IMR-90 (cell line): ENCODE measurements at regions not wholly inside any gene's neighbourhood (a gene's known extent, or its start where the extent isn't known, plus 50 kb on each side); places are given as distances from the start of the nearest gene placed in this dataset.
A peak's percentile ranks its signal among the peaks of the same experiment; 100 is the strongest.

Experiments used
- ATAC-seq: fragments of 200-7000 bp; cut with Tn5 transposase; 2 replicates; pipeline ENCODE4 v1.9.1; 2020; ENCODE audit warnings: low read depth, mild to moderate bottlenecking, moderate library complexity
- BruUV-seq: library from RNA; stranded (reverse); fragments of 400-500 nt; replicated peaks from 2 replicates; lab custom pipeline; 2021; lab: Mats Ljungman, UMichigan
- CTCF ChIA-PET: fragments of 300-600 bp; formaldehyde crosslinking; extraction: SDS; loops from one replicate; lab custom pipeline; 2021; ENCODE audit warnings: antibody characterized with exemption; lab: Yijun Ruan, JAX
- POLR2A ChIA-PET: fragments of 300-600 bp; sonication (Branson Sonifier 250); formaldehyde crosslinking; loops from one replicate; lab custom pipeline; 2022; ENCODE audit warnings: antibody characterized with exemption; ENCODE audit not compliant: unreplicated experiment; lab: Charles Lee
- DNase-seq: peaks from one replicate; pipeline ENCODE4 v3.0.0; 2013
- H2AFZ ChIP-seq: replicated peaks from 2 replicates; pipeline ENCODE3; 2013; ENCODE audit warnings: low read length, mild to moderate bottlenecking; ENCODE audit not compliant: poor library complexity
- H2AK5ac ChIP-seq: 2 replicates; pipeline ENCODE4 v1.6.1; 2013; ENCODE audit warnings: low read depth, low read length, inconsistent platforms
- H2AK9ac ChIP-seq: replicated peaks from 2 replicates; pipeline ENCODE3; 2013; ENCODE audit warnings: mild to moderate bottlenecking, low read depth, low read length, moderate library complexity; ENCODE audit not compliant: poor library complexity
- H2BK120ac ChIP-seq: 2 replicates; pipeline ENCODE4 v1.6.1; 2013; ENCODE audit warnings: low read depth, low read length, inconsistent platforms
- H2BK15ac ChIP-seq: 3 replicates; pipeline ENCODE4 v1.6.1; 2013; ENCODE audit warnings: low read depth, low read length, inconsistent platforms
- H2BK20ac ChIP-seq: 2 replicates; pipeline ENCODE4 v1.6.1; 2013; ENCODE audit warnings: low read depth, mild to moderate bottlenecking, inconsistent platforms, low read length, moderate library complexity
- H2BK5ac ChIP-seq: 2 replicates; pipeline ENCODE4 v1.6.1; 2013; ENCODE audit warnings: mild to moderate bottlenecking, low read depth, low read length, inconsistent platforms; ENCODE audit not compliant: poor library complexity, severe bottlenecking
- H3K14ac ChIP-seq: replicated peaks from 2 replicates; pipeline ENCODE4 v1.6.1; 2013; ENCODE audit warnings: low read depth, low read length, inconsistent platforms
- H3K18ac ChIP-seq: 2 replicates; pipeline ENCODE4 v1.6.1; 2013; ENCODE audit warnings: low read depth, low read length, control low read depth
- H3K23ac ChIP-seq: 2 replicates; pipeline ENCODE4 v1.6.1; 2013; ENCODE audit warnings: low read depth, low read length, inconsistent platforms
- H3K27ac ChIP-seq: 2 replicates; pipeline ENCODE4 v1.5.1; 2013; ENCODE audit warnings: mild to moderate bottlenecking, control low read depth, low read length; ENCODE audit not compliant: insufficient read depth
- H3K27me3 ChIP-seq: 2 replicates; pipeline ENCODE4 v1.6.1; 2013; ENCODE audit warnings: low read length; ENCODE audit not compliant: control insufficient read depth, insufficient read depth
- H3K36me3 ChIP-seq: 2 replicates; pipeline ENCODE4 v1.6.1; 2013; ENCODE audit warnings: low read length, mixed read lengths; ENCODE audit not compliant: control insufficient read depth, insufficient read depth
- H3K4ac ChIP-seq: 2 replicates; pipeline ENCODE4 v1.6.1; 2013; ENCODE audit warnings: low read depth, low read length, inconsistent platforms
- H3K4me1 ChIP-seq: 2 replicates; pipeline ENCODE4 v1.6.1; 2013; ENCODE audit warnings: low read length, mixed read lengths; ENCODE audit not compliant: control insufficient read depth, insufficient read depth
- H3K4me2 ChIP-seq: 2 replicates; pipeline ENCODE4 v1.6.1; 2013; ENCODE audit warnings: low read depth, mild to moderate bottlenecking, control low read depth, low read length, moderate library complexity
- H3K4me3 ChIP-seq: 2 replicates; pipeline ENCODE4 v1.5.1; 2013; ENCODE audit warnings: low read depth, mild to moderate bottlenecking, control low read depth, low read length, moderate library complexity; ENCODE audit not compliant: insufficient read depth
- H3K56ac ChIP-seq: 2 replicates; pipeline ENCODE4 v1.6.1; 2013; ENCODE audit warnings: low read length, inconsistent platforms; ENCODE audit not compliant: insufficient read depth; ENCODE audit errors: extremely low read depth
- H3K79me1 ChIP-seq, 2 experiments: 2 replicates each; pipeline ENCODE4 v1.6.1; 2013; ENCODE audit warnings: low read length in 2 of 2, inconsistent platforms in 1 of 2, low read depth in 1 of 2
- H3K9ac ChIP-seq: 2 replicates; pipeline ENCODE4 v1.6.1; 2013; ENCODE audit warnings: low read depth, low read length, control low read depth
- H3K9me1 ChIP-seq: 2 replicates; pipeline ENCODE4 v1.6.1; 2013; ENCODE audit warnings: low read length, inconsistent platforms; ENCODE audit not compliant: insufficient read depth
- H3K9me3 ChIP-seq: 2 replicates; pipeline ENCODE4 v1.6.1; 2013; ENCODE audit warnings: low read length; ENCODE audit not compliant: control insufficient read depth, insufficient read depth
- H4K20me1 ChIP-seq: 2 replicates; pipeline ENCODE4 v1.6.1; 2013; ENCODE audit warnings: low read length, inconsistent platforms; ENCODE audit not compliant: insufficient read depth
- H4K5ac ChIP-seq: 2 replicates; pipeline ENCODE4 v1.6.1; 2013; ENCODE audit warnings: mild to moderate bottlenecking, low read depth, low read length, control low read depth
- H4K8ac ChIP-seq, 2 experiments: 2 replicates each; pipeline ENCODE4 v1.6.1; 2013; ENCODE audit warnings: low read depth in 2 of 2, low read length in 2 of 2, control low read depth in 1 of 2, inconsistent platforms in 1 of 2
- H4K91ac ChIP-seq: 2 replicates; pipeline ENCODE4 v1.6.1; 2013; ENCODE audit warnings: low read depth, low read length, inconsistent platforms; ENCODE audit not compliant: insufficient read depth
- BHLHE40 ChIP-seq: fragments of 150-350 bp; IDR thresholded peaks from 2 replicates; pipeline ENCODE4 v1.6.1; 2016; ENCODE audit warnings: mild to moderate bottlenecking, low read depth, low read length
- CEBPB ChIP-seq: IDR thresholded peaks from 2 replicates; pipeline ENCODE4 v1.6.1; 2012; ENCODE audit warnings: low read depth, low read length, improper control_type of control experiment
- MAZ ChIP-seq: IDR thresholded peaks from 2 replicates; pipeline ENCODE4 v1.6.1; 2012; ENCODE audit warnings: low read depth, mild to moderate bottlenecking, low read length, improper control_type of control experiment, moderate library complexity, borderline replicate concordance
- NFE2L2 ChIP-seq: fragments of 150-350 bp; IDR thresholded peaks from 2 replicates; pipeline ENCODE4 v1.6.1; 2016; ENCODE audit warnings: low read depth, mild to moderate bottlenecking, low read length
- POLR2A ChIP-seq: IDR thresholded peaks from 2 replicates; pipeline ENCODE4 v1.6.1; 2012; ENCODE audit warnings: mild to moderate bottlenecking, low read depth, low read length
- RAD21 ChIP-seq: IDR thresholded peaks from 2 replicates; pipeline ENCODE4 v1.6.1; 2012; ENCODE audit warnings: low read length, improper control_type of control experiment
- RCOR1 ChIP-seq: IDR thresholded peaks from 2 replicates; pipeline ENCODE4 v1.6.1; 2012; ENCODE audit warnings: mild to moderate bottlenecking, low read length, improper control_type of control experiment; ENCODE audit not compliant: insufficient replicate concordance
- WGBS, 2 experiments: methylation state at CpG; one replicate each; pipeline versions ENCODE4 v1.1.5 to v1.1.7; 2013; ENCODE audit warnings: missing lambda C conversion rate in 2 of 2; ENCODE audit not compliant: insufficient read length in 1 of 2; ENCODE audit errors: extremely low coverage in 2 of 2; 5-methylcytosine and 5-hydroxymethylcytosine counted together
- dilution Hi-C: fragments of 300-500 bp; cut with HindIII; formaldehyde crosslinking; loops from one replicate; pipeline ENCODE4 v1.14.3; 2018; ENCODE audit warnings: low sequenced_read_pairs; ENCODE audit not compliant: unreplicated experiment
- in situ Hi-C: fragments of 300-500 bp; cut with MboI; formaldehyde crosslinking; loops from 3 replicates; pipeline ENCODE4 v1.14.3; 2019; ENCODE audit warnings: low sequenced_read_pairs, inconsistent platforms, mixed read lengths
- intact Hi-C: fragments of 100-400 bp; cut with micrococcal nuclease; formaldehyde crosslinking; loops from 2 replicates; pipeline ENCODE4 v1.10.0; 2022
- TF ChIP-seq, protein P1 (sequence below): conservative IDR thresholded peaks from 2 replicates; pipeline ENCODE4 v1.5.1; 2012; ENCODE audit warnings: mild to moderate bottlenecking, low read depth, low read length, improper control_type of control experiment

DNA sequence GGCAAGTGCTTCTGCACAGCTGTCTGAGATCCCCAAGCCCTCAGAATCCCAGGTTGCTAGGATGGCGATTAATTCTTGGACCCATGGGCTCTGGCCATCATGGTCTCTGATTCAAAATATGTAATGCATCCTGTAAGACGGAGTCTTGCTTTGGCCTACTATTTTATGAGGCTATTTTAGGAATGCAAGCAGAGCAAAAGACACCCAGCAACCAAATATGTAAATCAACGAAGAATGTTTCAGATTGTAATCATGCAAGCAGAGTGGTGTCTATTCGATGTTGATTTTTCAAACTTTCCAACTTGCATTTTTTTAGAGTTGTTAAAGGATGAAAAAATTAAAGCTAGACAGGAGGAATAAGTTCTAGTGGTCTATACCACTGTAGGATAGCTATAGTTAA is 154.8 kb downstream of the COL6A3 start:
- Histone ChIP-seq H2AK9ac (peak overlapping the region; percentile 80), H3K18ac (peak overlapping the region; percentile 92), H2BK15ac (peak overlapping the region; percentile 91; the same call in 2 of the 3 replicates), H2BK5ac (peak overlapping the region; percentile 95), H3K9me3 (no peaks in the 10 kb centered on the region), H3K4me2 (peak overlapping the region; percentile 20; the same call in 1 of the 2 replicates), H2BK120ac (peak overlapping the region; percentile 98), H3K56ac (peak overlapping the region; percentile 98), H4K5ac (peak overlapping the region; percentile 98), H3K27ac (peak overlapping the region; percentile 95), H3K36me3 (no peaks in the 10 kb centered on the region), H3K79me1 (peaks cover 20 to 35% of the 10 kb centered on the region in 2 experiments), H2AFZ (peak overlapping the region; percentile 9), H3K27me3 (no peaks in the 10 kb centered on the region), H2AK5ac (peak overlapping the region; percentile 91), H3K4ac (peak overlapping the region; percentile 100), H3K14ac (peak overlapping the region; percentile 97), H3K23ac (peak overlapping the region; percentile 85), H4K91ac (peak overlapping the region; percentile 99), H3K9ac (peak overlapping the region; percentile 54), H3K4me1 (peaks cover 42% of the 10 kb centered on the region), H3K9me1 (peaks cover 31% of the 10 kb centered on the region), H2BK20ac (peak overlapping the region; percentile 98), H4K20me1 (no peaks in the 10 kb centered on the region), H4K8ac (peak overlapping the region; percentile 89 to 94), H3K4me3 (no peak overlapping the region)
- intact Hi-C loops: loop anchor here (2.0 to 5.0 kb wide), 3 partner anchors 33 to 153 kb away; partner anchors contain the start of gene COL6A3
- WGBS, 2 experiments: no CpG with 5 or more reads among the region's 4 CpGs
- DNase-seq (peak; percentile 70), ATAC-seq (peak; percentile 49)
- dilution Hi-C loops: no loop called here
- POLR2A ChIA-PET: interaction anchor here (0.6 to 1.8 kb wide), 4 partner anchors 20 to 103 kb away, joined by 3 to 5 read pairs (median 4); no protein-coding TSS in a partner anchor
- CTCF ChIA-PET: interaction anchor here (0.6 to 1.2 kb wide), 3 partner anchors 22 to 175 kb away, joined by 3 read pairs; no protein-coding TSS in a partner anchor
- BruUV-seq: no TSS peak
- in situ Hi-C loops: no loop called here
- TF ChIP-seq RAD21 (no peak), MAZ (no peak), POLR2A (no peak), BHLHE40 (no peak), RCOR1 (no peak), CEBPB (no peak), NFE2L2 (no peak)
- TF ChIP-seq, protein P1, sequence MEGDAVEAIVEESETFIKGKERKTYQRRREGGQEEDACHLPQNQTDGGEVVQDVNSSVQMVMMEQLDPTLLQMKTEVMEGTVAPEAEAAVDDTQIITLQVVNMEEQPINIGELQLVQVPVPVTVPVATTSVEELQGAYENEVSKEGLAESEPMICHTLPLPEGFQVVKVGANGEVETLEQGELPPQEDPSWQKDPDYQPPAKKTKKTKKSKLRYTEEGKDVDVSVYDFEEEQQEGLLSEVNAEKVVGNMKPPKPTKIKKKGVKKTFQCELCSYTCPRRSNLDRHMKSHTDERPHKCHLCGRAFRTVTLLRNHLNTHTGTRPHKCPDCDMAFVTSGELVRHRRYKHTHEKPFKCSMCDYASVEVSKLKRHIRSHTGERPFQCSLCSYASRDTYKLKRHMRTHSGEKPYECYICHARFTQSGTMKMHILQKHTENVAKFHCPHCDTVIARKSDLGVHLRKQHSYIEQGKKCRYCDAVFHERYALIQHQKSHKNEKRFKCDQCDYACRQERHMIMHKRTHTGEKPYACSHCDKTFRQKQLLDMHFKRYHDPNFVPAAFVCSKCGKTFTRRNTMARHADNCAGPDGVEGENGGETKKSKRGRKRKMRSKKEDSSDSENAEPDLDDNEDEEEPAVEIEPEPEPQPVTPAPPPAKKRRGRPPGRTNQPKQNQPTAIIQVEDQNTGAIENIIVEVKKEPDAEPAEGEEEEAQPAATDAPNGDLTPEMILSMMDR: no peak
